NAMALWA (cell line): ENCODE measurements at regions not wholly inside any gene's neighbourhood (a gene's known extent, or its start where the extent isn't known, plus 50 kb on each side); places are given as distances from the start of the nearest gene placed in this dataset.
"Not testable (repeated sequence)": the region's sequence is repeated elsewhere in the genome, so short reads cannot be mapped to it uniquely, and the experiment has no call there.

Experiments used
- DNase-seq: peaks from one replicate; pipeline ENCODE4 v3.0.0-alpha.2; 2015; ENCODE audit warnings: low spot score

DNA sequence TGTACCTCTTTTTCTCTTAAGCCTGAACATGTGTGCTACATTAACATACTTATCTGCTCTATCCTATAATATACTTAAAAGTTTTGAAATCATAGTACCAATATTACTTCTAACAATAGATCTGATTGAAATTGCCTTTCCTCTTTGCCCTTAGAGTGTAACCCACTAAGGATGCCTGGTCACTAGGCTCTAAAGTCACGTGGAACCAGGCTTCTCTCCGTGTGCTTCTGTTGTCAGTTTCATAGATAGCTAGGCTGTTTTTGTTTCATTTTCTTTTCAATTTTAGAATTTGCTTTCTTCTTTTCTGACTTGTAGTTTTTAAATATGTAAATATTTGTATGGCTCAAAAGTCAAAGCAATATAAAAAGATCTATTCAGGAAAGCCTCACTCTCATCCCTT, 100.5 kb upstream of the PZP start:
- DNase-seq = not testable (repeated sequence)

DNA sequence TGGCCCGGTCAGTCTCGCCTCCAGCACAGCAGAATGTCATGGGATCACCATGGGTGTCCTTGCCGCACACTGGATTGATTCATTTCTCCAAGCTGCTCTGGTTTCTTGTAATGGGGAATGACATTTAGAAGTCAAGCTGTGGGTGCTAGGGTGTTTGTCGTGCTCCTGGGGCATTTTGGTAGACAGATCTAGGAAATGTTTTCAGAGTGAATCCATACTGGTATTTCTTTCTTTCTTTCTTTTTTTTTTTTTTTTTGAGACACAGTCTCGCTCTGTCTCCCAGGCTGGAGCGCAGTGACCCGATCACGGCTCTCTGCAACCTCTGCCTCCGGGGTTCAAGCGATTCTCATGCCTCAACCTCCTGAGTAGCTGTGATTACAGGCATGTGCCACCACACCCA, 100.0 kb upstream of the PZP start:
- DNase-seq = not testable (repeated sequence)

DNA sequence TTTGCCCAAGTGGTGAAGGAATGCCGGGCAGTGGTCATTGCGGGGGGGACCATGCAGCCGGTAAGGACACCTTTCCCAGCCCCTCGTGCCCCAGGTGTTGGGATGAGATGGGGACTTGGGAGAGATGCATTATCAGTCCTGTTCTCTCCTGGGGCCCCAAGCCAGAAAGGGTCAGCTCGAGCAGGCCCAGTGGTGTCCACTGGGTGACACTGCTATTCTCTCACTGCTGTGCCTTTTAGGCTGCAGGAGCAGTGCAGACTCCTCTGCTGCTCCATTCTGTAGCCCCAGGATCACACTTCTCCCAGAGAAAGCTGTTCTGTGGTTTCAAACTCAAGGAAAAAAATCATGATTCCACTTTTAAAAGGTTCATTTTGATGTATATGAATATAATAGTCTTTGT, 99.1 kb upstream of the PZP start:
- DNase-seq = not testable (repeated sequence)

DNA sequence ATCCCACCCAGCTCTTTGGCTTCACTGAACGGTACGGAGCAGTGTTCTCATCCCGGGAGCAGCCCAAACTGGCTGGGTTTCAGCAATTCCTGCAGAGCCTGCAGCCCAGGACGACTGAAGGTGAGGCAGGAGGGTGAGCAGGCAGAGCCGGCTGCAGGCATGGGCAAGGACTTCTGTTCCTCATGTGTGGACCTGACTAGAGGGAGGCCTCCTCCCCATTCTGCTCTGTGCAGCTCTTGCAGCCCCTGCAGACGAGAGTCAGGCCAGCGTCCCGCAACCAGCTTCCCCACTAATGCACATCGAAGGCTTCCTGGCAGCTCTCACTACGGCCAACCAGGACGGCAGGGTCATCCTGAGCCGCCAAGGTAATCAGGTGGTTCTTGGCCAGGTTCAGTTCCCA, 97.8 kb upstream of the PZP start:
- not testable (repeated sequence) for DNase-seq

DNA sequence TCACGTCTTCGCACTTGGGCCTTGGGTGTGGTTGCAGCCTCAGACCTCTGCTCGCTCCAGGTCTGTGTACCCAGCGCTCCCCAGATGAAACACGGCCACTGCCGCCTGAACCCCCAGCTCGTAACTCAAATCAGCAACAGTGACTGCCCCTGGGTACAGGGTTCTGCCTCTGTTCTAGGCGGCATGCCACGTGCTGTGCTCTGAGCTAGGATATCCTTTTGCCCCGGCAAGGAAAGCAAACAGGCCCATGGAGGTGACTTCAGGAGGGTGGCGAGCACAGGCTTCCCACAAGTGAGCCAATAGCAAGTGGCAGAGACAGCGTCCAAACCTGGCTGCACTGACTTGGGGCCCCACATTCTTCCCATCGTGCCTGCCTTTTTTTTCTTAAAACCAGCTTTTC, 96.3 kb upstream of the PZP start:
- not testable (repeated sequence) for DNase-seq

DNA sequence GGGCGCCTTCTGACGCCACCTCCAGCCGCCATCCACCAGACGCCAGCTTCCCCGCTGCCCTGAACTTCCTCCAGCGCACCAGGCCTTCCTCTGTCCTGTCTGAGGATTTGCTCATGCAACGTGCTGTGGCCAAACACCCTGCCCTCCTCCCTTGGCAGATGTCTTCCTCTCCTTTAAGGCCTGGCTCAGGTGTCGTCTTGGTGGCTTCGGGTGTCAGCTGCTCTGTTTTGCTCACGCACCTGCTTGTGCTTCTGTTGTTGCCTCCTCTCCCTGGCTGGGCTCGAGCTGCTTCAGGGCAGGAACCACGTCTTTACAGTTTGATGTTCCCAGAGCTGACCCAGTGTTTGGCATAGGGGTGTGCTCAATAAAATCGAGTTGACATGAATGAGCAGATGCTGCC, 87.7 kb upstream of the PZP start:
- DNase-seq = not testable (repeated sequence)

DNA sequence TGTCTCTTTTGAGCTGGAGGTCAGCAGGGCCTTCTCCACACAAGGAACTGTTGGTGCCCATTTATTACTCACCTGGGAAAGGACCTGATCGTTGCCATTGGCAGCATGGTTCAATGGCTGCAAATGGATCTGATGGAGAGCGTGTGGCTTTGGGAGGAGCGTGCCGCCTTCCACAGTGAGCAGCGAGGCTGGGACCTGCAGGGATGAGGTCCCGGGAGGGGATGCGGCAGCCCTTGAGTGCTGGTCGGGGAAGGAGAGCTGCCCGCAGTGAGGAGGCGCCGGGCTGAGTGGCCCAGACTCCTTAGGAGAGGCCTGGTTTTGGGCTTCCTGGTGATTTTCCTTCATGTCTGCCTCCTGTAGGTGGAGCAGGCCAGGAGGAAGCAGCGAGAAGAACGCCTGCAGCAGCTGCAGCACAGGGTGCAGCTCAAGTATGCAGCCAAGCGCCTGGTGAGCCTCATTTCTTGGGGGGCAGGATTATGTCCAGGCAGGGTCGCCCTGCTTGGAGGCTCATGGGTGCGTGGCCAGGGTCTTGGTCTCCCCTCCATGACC, 86.0 kb upstream of the PZP start:
- DNase-seq = not testable (repeated sequence)

DNA sequence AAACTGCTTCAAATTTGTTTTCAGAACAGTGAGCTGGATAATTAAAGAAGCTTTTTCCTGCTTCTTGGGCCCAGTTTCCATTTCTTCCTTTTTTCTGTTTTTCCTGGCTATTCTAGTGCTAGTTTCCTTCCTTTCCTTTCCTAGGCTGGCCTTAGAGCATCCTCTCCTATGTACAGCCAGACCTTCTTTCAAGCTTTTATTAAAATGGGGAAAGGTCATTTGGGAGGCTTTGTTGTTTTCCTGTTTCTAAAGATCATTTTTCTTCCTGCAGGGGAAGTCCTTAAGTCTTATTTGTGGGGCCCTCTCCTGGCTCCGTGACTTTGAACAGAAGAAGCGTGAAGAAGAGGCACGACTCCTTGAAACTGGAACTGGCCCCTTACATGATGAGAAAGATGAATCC, 85.2 kb upstream of the PZP start:
- DNase-seq = not testable (repeated sequence)

DNA sequence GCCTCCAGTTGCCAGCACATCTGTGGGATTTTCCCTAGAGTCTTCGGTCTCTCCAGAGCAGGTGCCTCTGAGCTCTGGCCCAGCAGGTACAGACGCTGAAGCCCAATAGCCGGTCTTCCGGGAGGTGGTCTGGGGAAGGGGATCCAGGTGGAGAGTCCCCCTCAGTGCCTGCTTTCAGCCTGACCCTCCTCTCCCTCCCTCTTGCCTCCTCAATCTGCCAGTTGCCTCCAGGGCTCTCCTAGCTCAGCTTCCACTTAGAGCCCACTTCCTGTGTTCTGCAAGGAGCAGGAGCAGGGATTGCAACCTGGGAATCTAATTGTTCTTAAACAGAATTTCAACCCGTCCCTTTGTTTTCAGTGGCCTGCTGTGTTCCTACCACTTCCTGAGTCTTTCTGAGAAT, 81.8 kb upstream of the PZP start:
- not testable (repeated sequence) for DNase-seq

DNA sequence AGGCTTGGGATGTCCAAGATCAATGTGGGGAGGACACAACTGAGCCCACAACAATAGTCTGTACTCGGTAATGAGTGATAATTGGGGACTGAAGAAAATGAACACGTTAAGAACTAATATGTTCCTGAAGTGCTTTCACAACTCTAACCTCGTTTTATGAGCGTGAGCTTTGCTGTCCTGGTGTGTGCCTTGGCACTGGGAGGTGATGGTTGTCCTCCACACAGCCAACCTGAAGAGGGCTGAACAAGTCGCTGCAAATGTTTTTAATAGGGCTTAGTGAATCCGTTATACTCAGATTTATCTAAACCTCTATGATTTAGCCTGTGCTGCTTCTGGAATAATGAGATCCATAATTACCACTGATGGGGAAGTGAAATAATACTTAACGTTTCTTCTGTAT, 76.5 kb upstream of the PZP start:
- DNase-seq = not testable (repeated sequence)

DNA sequence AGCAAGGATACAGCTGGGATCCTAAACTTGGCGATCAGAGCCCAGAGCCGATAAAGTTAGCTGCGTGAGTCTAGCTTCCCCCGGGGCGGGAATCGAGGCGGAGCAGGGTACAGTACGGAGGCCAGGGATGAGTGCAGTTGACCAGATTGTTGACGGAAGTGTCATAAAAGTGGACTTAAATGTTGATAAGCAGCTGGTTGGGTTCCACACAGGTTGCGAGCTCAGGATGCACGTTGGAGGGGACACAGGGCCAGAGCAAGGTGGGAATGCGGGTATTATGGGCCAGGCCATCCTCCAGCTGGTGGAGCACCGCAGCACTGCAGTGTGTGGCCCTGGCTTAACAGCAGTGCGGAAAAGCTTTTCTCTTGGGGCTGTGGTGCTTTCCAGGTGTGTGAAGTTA, 76.0 kb upstream of the PZP start:
- peak; percentile 40 for DNase-seq

DNA sequence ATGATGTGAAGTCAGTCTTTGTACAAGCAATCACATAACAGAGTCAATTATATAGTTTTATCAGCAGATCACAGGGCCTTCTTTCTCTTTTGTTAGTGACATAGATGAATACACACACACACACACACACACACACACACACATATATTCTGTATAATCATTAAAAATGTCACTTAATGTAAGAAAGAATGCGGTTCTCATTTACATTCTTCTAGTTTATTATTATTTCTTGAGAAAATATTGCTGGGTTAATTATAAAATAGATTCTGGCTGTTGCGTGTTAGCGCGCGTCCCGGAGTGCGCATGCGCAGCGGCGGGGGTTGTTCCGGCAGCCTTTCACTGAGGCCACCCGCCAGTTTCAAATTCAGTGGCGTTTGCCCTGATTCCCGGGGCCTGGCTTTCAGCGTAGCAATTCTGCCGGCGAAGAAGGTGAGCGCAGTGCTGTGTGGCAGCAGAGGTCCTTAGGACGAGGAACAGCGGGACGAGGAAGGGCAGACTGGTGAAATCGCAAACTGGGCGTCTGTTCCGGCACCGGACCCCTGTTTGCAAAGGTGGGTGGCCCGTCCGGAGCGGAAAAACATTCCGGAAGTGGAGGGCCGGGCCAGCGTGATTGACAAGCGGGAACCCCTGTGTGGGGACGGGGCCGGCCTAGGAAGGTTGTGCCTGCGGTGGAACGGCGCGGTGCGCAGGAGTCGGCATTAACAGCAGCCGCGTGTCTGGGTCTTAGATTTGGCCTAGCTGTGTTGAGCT, 75.3 kb upstream of the PZP start:
- peak; percentile 89 for DNase-seq

DNA sequence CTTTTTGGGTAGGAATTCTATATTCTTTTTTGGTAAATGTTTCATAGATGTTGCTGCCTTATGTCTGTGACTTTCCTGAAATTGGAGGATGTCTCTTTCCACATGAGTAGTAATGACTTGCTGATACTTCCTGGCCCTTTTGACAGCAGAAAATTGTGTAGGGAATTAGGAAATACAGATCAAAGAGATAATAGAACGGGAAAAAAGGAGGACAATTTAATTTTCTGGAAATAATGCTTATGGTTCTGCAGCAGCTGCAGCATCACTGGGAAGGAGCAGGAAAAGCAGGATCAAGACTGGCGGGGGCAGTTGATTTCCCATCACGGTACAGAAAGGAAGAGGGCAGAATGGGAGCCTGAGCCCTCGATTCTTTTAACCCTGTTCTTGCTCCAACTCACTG, 68.8 kb upstream of the PZP start:
- DNase-seq = no peak

DNA sequence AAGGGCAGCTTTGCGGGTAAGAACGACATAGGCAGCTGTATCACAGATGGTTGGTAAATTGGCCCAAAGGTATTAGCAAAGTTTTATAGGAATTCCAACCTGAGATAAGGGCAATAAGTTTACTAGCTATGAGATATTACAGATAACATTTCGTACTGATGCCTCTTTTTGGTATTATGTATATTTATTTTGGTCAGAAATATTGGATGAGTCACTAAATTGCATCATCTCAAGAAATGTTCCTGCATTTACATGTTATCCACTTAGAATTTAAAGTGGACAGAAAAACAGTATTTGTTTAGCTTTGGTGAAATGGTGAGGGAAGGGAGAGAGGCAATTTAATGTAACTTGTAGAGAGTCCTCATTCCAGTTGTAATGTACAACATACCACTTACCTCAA, 65.1 kb upstream of the PZP start:
- no peak for DNase-seq

DNA sequence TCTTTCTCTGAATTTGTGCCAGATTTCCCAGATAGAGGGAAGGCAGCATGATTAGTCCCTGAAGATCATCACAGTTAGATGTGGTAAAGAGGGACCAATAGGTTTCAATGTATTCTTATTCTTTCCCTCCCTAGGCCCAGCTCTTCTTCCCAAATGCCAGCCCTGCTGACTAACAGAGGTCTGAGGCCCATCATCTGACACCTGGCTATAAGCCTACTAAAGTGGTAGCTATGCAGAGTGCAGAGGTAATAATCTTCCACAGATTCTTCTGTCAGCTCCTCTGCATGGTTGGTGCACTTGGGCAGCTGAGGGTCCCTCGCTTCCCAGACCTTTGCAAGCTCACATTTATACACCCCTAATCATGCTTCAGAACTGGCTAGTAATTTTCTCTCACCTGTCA, 63.7 kb upstream of the PZP start:
- no peak for DNase-seq

DNA sequence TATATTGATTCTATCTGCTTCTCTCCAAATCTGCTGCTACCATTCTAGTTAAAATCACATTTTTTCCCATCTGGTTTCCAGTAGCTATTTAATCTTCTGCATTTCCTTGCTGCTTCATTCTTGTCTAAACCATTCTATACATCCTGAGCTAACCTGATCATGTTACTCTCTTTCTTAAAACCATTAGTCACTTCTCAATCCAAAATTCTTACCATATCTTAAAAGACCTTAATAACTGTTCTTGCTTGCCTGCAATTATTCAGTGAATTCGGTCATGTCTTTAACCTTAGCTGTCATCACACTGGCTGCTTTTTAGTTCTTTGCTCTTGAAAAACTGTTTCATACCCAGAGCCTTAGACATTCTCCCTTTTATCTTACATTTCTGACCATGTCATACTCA, 56.4 kb upstream of the PZP start:
- no peak for DNase-seq

DNA sequence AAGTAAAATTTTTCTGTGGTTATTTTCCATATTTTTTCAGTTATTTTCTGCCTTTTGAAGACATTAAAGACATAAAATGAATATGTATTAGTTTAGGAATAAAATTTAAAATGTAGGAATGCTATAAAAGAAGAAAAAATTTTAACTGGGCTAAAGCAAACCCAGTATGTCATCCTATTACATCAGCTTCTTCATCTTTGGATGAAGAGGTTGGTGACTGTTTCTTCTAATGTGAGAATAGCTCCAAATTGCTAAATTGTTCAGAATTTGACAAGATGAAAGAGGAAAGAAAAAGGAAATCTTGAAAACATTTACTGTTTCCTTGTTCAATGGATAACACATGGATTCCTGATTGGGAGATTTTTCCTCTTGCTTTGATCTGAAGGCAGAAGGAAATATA, 52.7 kb upstream of the PZP start:
- no peak for DNase-seq

DNA sequence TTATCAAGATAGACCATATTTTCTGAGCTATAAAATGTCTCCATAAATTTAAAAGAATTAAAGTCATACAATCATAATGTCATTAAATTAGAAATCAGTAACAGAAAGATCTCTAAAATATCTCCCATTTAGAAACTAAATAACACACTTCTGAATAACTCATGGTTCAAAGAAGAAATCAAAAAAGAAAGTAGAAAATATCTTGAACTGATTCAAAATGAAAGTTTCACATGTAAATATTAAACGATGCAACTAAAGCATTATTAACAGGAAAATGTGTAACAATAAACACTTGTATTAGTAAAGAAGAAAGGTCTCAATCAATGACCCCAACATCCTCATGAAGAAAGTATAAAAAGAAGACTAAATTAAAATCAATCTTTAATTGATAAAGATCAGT, 50.5 kb upstream of the PZP start:
- no peak for DNase-seq
